CD4-positive, alpha-beta T cell (primary cell): ENCODE measurements at regions not wholly inside any gene's neighbourhood (a gene's known extent, or its start where the extent isn't known, plus 50 kb on each side); places are given as distances from the start of the nearest gene placed in this dataset.

Experiments
- ATAC-seq: fragments of 200-7000 bp; cut with Tn5 transposase; one replicate; pipeline ENCODE4 v1.10.0; 2022; ENCODE audit warnings: mild to moderate bottlenecking; ENCODE audit not compliant: poor library complexity
- CTCF ChIA-PET: fragments of 350-600 bp; sonication (Branson Sonifier 250); formaldehyde crosslinking; loops from one replicate; lab custom pipeline; 2021; ENCODE audit warnings: antibody characterized with exemption, inconsistent platforms; lab: Charles Lee
- POLR2A ChIA-PET: fragments of 350-600 bp; sonication (Branson Sonifier 250); formaldehyde crosslinking; loops from one replicate; lab custom pipeline; 2021; ENCODE audit warnings: antibody characterized with exemption, inconsistent platforms; lab: Charles Lee
- DNase-seq, 14 experiments: peaks; one replicate each; pipeline ENCODE4 v3.0.0-alpha.2; 2013 to 2020; ENCODE audit warnings: mixed read lengths in 2 of 14
- H3K27ac ChIP-seq, 2 donors: one replicate each; pipeline versions ENCODE4 v1.5.1 to v1.7.0; 2013; ENCODE audit warnings: low read length in 2 of 2, low read depth in 1 of 2, mild to moderate bottlenecking in 1 of 2
- H3K27me3 ChIP-seq, 2 experiments: 1 replicate in 1 of 2; 2 replicates in 1 of 2; pipeline versions ENCODE4 v1.6.1 to v1.7.0; 2013; ENCODE audit warnings: low read length in 2 of 2, control low read depth in 1 of 2, mild to moderate bottlenecking in 1 of 2, moderate library complexity in 1 of 2; ENCODE audit not compliant: insufficient read depth in 2 of 2, control insufficient read depth in 1 of 2
- H3K36me3 ChIP-seq: one replicate; pipeline ENCODE4 v1.6.1; 2013; ENCODE audit warnings: low read length, control low read depth; ENCODE audit not compliant: insufficient read depth
- H3K4me1 ChIP-seq: one replicate; pipeline ENCODE4 v1.6.1; 2013; ENCODE audit warnings: low read length, control low read depth; ENCODE audit not compliant: insufficient read depth
- H3K4me3 ChIP-seq: one replicate; pipeline ENCODE4 v1.5.1; 2013; ENCODE audit warnings: mild to moderate bottlenecking, low read length, moderate library complexity
- H3K9me3 ChIP-seq, 2 experiments: 1 replicate in 1 of 2; 2 replicates in 1 of 2; pipeline versions ENCODE4 v1.6.1 to v1.7.0; 2013; ENCODE audit warnings: low read length in 2 of 2, mild to moderate bottlenecking in 2 of 2, control low read depth in 1 of 2, moderate library complexity in 1 of 2; ENCODE audit not compliant: control insufficient read depth in 1 of 2, insufficient read depth in 1 of 2
- H3K27ac Mint-ChIP-seq: one replicate; pipeline ENCODE4 v1.8.0; 2020; ENCODE audit warnings: mixed read lengths
- H3K27me3 Mint-ChIP-seq: one replicate; pipeline ENCODE4 v1.8.0; 2021; ENCODE audit warnings: mixed read lengths
- H3K36me3 Mint-ChIP-seq: one replicate; pipeline ENCODE4 v1.8.0; 2021; ENCODE audit warnings: low read depth, mixed read lengths
- H3K4me1 Mint-ChIP-seq: one replicate; pipeline ENCODE4 v1.8.0; 2021; ENCODE audit warnings: low read depth, mixed read lengths
- H3K4me3 Mint-ChIP-seq: one replicate; pipeline ENCODE4 v1.8.0; 2020; ENCODE audit warnings: mild to moderate bottlenecking, mixed read lengths
- H3K9me3 Mint-ChIP-seq: one replicate; pipeline ENCODE4 v1.8.0; 2020; ENCODE audit warnings: mixed read lengths
- intact Hi-C, 2 experiments: fragments of 100-400 bp; cut with DNase I in 1 of 2; cut with micrococcal nuclease in 1 of 2; formaldehyde crosslinking; loops; one replicate each; pipeline versions ENCODE4 v1.15.1 to v1.9.0; 2023 to 2025; cut with DNase I, micrococcal nuclease
- TF ChIP-seq, protein P1 (sequence below): fragments of 200-600 bp; IDR thresholded peaks from one replicate; pipeline ENCODE4 v1.8.0; 2022; ENCODE audit warnings: antibody characterized with exemption, mild to moderate bottlenecking

DNA sequence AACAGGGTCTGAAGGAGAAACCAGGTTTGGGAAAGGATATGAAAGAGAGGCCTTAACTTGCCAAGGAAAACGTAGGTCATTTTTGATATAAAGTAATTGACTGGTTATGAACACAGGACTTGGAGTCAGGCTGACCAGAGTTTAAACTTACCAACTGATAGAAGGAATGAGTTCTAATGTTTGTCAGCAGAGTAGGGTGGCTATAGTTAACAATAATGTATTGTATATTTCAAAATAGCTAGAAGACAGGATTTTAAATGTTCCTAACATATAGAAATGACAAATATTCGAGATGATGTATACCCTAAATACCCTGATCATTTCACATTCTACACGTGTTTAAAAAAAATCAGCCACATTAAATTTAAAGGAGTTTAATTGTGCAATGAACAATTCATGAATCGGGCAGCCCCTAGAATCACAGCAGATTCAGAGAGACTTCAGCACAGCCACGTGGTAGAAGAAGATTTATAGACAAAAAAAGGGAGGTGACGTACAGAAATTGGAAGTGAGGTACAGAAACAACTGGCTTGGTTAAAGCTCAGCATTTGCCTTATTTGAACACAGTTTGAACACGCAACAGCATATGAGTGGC is 52.5 kb upstream of the PLEKHG7 start:
- no peak overlapping the region for H3K4me3 Mint-ChIP-seq

DNA sequence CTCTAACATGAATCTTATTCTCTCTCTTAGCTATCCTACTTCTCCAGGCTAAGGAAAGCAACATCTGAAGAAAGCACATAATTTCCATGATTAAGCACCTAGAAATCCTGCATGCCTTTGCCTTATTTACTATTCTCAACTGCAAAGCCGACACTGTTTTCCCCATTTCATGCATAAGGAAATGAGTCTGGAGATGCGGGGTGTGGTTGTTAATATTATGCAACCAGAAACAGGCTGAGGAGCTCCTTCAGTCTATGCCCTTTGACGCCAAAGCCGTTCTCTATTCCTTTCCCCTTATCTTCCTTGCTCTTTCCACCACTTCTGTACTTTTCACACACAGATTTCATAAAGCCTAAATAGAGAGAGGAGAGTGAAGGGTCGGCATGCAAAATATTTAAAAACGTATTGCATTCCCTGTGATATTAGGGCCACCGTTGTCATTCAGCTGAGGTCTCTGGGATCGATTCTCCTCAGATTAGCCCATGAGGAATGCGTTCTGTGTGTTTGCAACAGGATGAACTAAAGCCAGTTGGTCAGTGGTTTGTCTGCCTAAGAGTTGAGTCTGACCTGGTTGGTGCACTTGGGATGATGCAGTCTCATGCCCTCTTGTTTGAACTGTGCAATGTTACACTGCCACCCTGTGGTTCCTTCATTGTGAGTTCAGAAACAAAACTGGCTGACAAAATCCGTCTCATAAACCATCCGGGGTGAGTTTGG is 53.1 kb upstream of the PLEKHG7 start:
- intact Hi-C loops, result loop anchor here (1.0 to 10.0 kb wide), 12 partner anchors 57 to 1705 kb away; no protein-coding TSS in a partner anchor
- Histone ChIP-seq H3K4me1 (peaks cover 3% of the 10 kb centered on the region), H3K4me3 (no peak overlapping the region), H3K27me3 (no peaks in the 10 kb centered on the region), H3K36me3 (no peaks in the 10 kb centered on the region), H3K9me3 (no peaks in the 10 kb centered on the region), H3K27ac (no peak overlapping the region)
- CTCF ChIA-PET, result interaction anchor here (1.0 to 2.6 kb wide), 5 partner anchors 56 to 1268 kb away, joined by 3 to 17 read pairs (median 4); partner anchors contain the start of gene BTG1
- POLR2A ChIA-PET, result interaction anchor here (0.6 to 2.1 kb wide), 4 partner anchors 74 to 1267 kb away, joined by 3 to 9 read pairs (median 4); partner anchors contain the start of gene BTG1
- peak; percentile 91 for ATAC-seq
- TF ChIP-seq, protein P1, sequence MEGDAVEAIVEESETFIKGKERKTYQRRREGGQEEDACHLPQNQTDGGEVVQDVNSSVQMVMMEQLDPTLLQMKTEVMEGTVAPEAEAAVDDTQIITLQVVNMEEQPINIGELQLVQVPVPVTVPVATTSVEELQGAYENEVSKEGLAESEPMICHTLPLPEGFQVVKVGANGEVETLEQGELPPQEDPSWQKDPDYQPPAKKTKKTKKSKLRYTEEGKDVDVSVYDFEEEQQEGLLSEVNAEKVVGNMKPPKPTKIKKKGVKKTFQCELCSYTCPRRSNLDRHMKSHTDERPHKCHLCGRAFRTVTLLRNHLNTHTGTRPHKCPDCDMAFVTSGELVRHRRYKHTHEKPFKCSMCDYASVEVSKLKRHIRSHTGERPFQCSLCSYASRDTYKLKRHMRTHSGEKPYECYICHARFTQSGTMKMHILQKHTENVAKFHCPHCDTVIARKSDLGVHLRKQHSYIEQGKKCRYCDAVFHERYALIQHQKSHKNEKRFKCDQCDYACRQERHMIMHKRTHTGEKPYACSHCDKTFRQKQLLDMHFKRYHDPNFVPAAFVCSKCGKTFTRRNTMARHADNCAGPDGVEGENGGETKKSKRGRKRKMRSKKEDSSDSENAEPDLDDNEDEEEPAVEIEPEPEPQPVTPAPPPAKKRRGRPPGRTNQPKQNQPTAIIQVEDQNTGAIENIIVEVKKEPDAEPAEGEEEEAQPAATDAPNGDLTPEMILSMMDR, result peak; percentile 81
- no peaks in the 10 kb centered on the region for H3K9me3 Mint-ChIP-seq
- no peak overlapping the region for H3K4me3 Mint-ChIP-seq
- H3K4me1 Mint-ChIP-seq, result no peaks in the 10 kb centered on the region
- H3K27ac Mint-ChIP-seq, result no peak overlapping the region
- H3K36me3 Mint-ChIP-seq, result no peaks in the 10 kb centered on the region
- no peaks in the 10 kb centered on the region for H3K27me3 Mint-ChIP-seq
- peak; percentile 33 to 85 (median 50) for DNase-seq

More for the DNA sequence above, 52.5 kb upstream of the PLEKHG7 start:
- DNase-seq (no peak), ATAC-seq (peak; percentile 8)
- POLR2A ChIA-PET, result interaction anchor here (0.6 to 2.1 kb wide), 4 partner anchors 75 to 1268 kb away, joined by 3 to 9 read pairs (median 4); partner anchors contain the start of gene BTG1
- H3K9me3 ChIP-seq, result no peaks in the 10 kb centered on the region
- Mint-ChIP-seq H3K9me3 (no peaks in the 10 kb centered on the region), H3K27ac (no peak overlapping the region), H3K4me1 (no peaks in the 10 kb centered on the region), H3K36me3 (no peaks in the 10 kb centered on the region), H3K27me3 (no peaks in the 10 kb centered on the region)
- H3K4me3 ChIP-seq, result no peak overlapping the region
- CTCF ChIA-PET, result interaction anchor here (1.1 to 2.6 kb wide), 4 partner anchors 80 to 1269 kb away, joined by 3 to 17 read pairs (median 4); no protein-coding TSS in a partner anchor
- H3K36me3 ChIP-seq, result no peaks in the 10 kb centered on the region
- intact Hi-C loops, result loop anchor here (1.0 to 10.0 kb wide), 8 partner anchors 78 to 1706 kb away; no protein-coding TSS in a partner anchor
- TF ChIP-seq, protein P1, result peak; percentile 31
- no peaks in the 10 kb centered on the region for H3K27me3 ChIP-seq
- H3K27ac ChIP-seq, result no peak overlapping the region
- peaks cover 3% of the 10 kb centered on the region for H3K4me1 ChIP-seq

GRCh38 chr12:92648242-92649031 is 54.4 kb upstream of the PLEKHG7 start:
- CTCF ChIA-PET, result interaction anchor here (1.1 to 2.6 kb wide), 4 partner anchors 55 to 1267 kb away, joined by 3 to 17 read pairs (median 4); no protein-coding TSS in a partner anchor
- Histone ChIP-seq H3K4me1 (peaks cover 3% of the 10 kb centered on the region), H3K27ac (no peak overlapping the region), H3K4me3 (no peak overlapping the region), H3K27me3 (no peaks in the 10 kb centered on the region), H3K9me3 (peaks cover 0 to 3% of the 10 kb centered on the region in 2 experiments), H3K36me3 (no peaks in the 10 kb centered on the region)
- Mint-ChIP-seq H3K4me3 (no peak overlapping the region), H3K4me1 (no peaks in the 10 kb centered on the region), H3K36me3 (no peaks in the 10 kb centered on the region), H3K9me3 (no peaks in the 10 kb centered on the region), H3K27me3 (no peaks in the 10 kb centered on the region), H3K27ac (no peak overlapping the region)
- TF ChIP-seq, protein P1, result no peak
- POLR2A ChIA-PET, result interaction anchor here (1.0 to 2.1 kb wide), 2 partner anchors 503 to 504 kb away, joined by 3 to 9 read pairs; partner anchors contain the start of gene BTG1
- DNase-seq, result no peak
- no peak for ATAC-seq
- intact Hi-C loops, result loop anchor here in 1 of 2 experiments (1.0 to 5.0 kb wide), 4 partner anchors 56 to 1287 kb away; no protein-coding TSS in a partner anchor
